ENCODE measurements at regions not wholly inside any gene's neighbourhood (a gene's known extent, or its start where the extent isn't known, plus 50 kb on each side); places are given as distances from the start of the nearest gene placed in this dataset.

- no peak for TF ChIP-seq PKNOX1 (IDR thresholded peaks at IDR 0.05)
- TF ChIP-seq LEF1 (IDR thresholded peaks at IDR 0.05; ENCODE audit: borderline replicate concordance) = no peak
- TF ChIP-seq ELF4 (IDR thresholded peaks at IDR 0.05) = no peak
- TF ChIP-seq TARDBP (IDR thresholded peaks at IDR 0.05) = no peak
- no peak for TF ChIP-seq BHLHE40 (IDR thresholded peaks at IDR 0.05; ENCODE audit: borderline replicate concordance)
- no peak for TF ChIP-seq HDGF (IDR thresholded peaks at IDR 0.05; ENCODE audit: borderline replicate concordance)
- no peak for TF ChIP-seq NFRKB (IDR thresholded peaks at IDR 0.05)
- TF ChIP-seq FOXM1 (IDR thresholded peaks at IDR 0.05; ENCODE audit: borderline replicate concordance) = no peak
- TF ChIP-seq L3MBTL2 (conservative IDR thresholded peaks at IDR 0.05) = no peak
- no peak for TF ChIP-seq SP1 (IDR thresholded peaks at IDR 0.05)
- no peak for TF ChIP-seq ARNT (IDR thresholded peaks at IDR 0.05)
- POLR2A ChIA-PET = no interaction called here
- no peak for DNase-seq (ENCODE audit: extremely low spot score)
- CTCF ChIA-PET = no interaction called here
Measured at GRCh38 chr6:160859822-160860221, 131.7 kb upstream of the MAP3K4 start.

GRCh38 chr6:160861824-160862223 lies 129.7 kb upstream of the MAP3K4 start:
- TF ChIP-seq TARDBP (IDR thresholded peaks at IDR 0.05) (no peak), FOXK2 (IDR thresholded peaks at IDR 0.05) (no peak), ELF4 (IDR thresholded peaks at IDR 0.05) (no peak)
- ChIA-PET CTCF (no interaction called here), POLR2A (no interaction called here)

DNA sequence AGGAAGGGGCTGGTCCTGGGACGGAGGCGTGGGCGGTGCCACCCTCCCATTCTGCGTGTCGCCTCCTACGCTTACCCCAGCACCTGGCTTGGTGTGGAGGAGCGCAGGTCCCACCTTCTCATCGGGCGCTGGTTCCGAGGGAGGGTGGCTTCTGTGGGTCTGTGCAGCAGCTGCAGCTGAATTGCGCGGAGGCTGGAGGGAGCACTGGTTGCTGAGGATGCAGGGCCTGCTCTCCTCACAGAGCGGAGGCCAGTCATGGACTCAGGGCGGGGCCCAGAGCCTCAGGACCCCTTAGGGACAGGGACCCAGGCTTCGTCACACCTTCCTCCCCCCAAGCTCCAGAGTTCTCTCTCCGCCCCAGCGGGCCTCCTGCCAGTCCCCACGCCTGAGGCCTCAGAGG lies 127.8 kb upstream of the MAP3K4 start:
- TF ChIP-seq FOXK2 (IDR thresholded peaks at IDR 0.05) (no peak), NFRKB (IDR thresholded peaks at IDR 0.05) (no peak), LEF1 (IDR thresholded peaks at IDR 0.05; ENCODE audit: borderline replicate concordance) (no peak), CTBP1 (IDR thresholded peaks at IDR 0.05; ENCODE audit: borderline replicate concordance) (no peak), SUZ12 (IDR thresholded peaks at IDR 0.05) (no peak), TARDBP (IDR thresholded peaks at IDR 0.05) (no peak), ARNT (IDR thresholded peaks at IDR 0.05) (no peak), SP1 (IDR thresholded peaks at IDR 0.05) (no peak)
- CTCF ChIA-PET = no interaction called here
- POLR2A ChIA-PET = no interaction called here
- DNase-seq (ENCODE audit: extremely low spot score) = no peak

More at GRCh38 chr6:160861824-160862223, 129.7 kb upstream of the MAP3K4 start:
- no peak for DNase-seq (ENCODE audit: extremely low spot score)

GRCh38 chr6:160871320-160871719 lies 120.2 kb upstream of the MAP3K4 start:
- ChIA-PET CTCF (no interaction called here), POLR2A (no interaction called here)
- TF ChIP-seq L3MBTL2 (conservative IDR thresholded peaks at IDR 0.05) = no peak
- no peak for DNase-seq (ENCODE audit: extremely low spot score)

DNA sequence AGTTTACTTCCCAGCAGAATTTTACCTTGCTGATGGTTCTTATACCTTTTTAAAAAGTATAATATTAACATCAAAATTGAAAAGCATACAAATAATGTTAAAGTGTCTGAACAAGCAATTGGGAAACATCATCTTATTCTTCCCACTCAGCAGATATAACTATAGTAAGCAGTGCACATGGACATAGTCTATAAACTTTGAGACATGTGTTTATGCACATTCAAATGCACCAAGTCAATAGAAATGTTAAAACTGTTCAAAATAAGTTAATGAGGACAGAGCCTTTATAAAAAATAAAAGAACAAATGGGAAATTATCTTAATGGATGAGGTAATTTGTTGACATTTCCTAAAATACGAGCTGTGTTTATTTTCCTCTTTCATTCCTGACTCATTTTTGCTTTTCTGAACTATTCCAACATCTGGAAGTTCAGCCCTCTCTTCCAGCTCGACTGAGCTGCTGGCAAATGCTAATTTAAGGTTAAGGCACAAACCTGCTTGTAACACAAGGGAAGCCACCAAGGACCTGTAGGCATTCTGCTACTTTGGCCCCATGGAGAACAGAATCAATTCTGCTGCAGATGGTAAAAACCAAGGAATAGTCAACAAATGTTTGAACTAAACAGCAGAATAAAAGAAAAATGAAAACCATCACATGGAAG lies 110.3 kb upstream of the MAP3K4 start:
- CTCF ChIA-PET = no interaction called here
- no peak for DNase-seq (ENCODE audit: extremely low spot score)
- TF ChIP-seq L3MBTL2 (conservative IDR thresholded peaks at IDR 0.05) (no peak), LEF1 (IDR thresholded peaks at IDR 0.05; ENCODE audit: borderline replicate concordance) (no peak), CTBP1 (IDR thresholded peaks at IDR 0.05; ENCODE audit: borderline replicate concordance) (no peak), FOXA1 (IDR thresholded peaks at IDR 0.05) (no peak), ZNF384 (IDR thresholded peaks at IDR 0.05) (no peak), FOXK2 (IDR thresholded peaks at IDR 0.05) (no peak), ELF4 (IDR thresholded peaks at IDR 0.05) (no peak), SP1 (IDR thresholded peaks at IDR 0.05) (no peak), SUZ12 (IDR thresholded peaks at IDR 0.05) (no peak), FOXM1 (IDR thresholded peaks at IDR 0.05; ENCODE audit: borderline replicate concordance) (no peak), BHLHE40 (IDR thresholded peaks at IDR 0.05; ENCODE audit: borderline replicate concordance) (no peak), PKNOX1 (IDR thresholded peaks at IDR 0.05) (no peak), HDGF (IDR thresholded peaks at IDR 0.05; ENCODE audit: borderline replicate concordance) (no peak), NFRKB (IDR thresholded peaks at IDR 0.05) (no peak), ARNT (IDR thresholded peaks at IDR 0.05) (no peak), TARDBP (IDR thresholded peaks at IDR 0.05) (no peak)
- POLR2A ChIA-PET = no interaction called here

GRCh38 chr6:160882006-160882405 lies 109.6 kb upstream of the MAP3K4 start:
- TF ChIP-seq BHLHE40 (IDR thresholded peaks at IDR 0.05; ENCODE audit: borderline replicate concordance) = no peak
- no peak for TF ChIP-seq FOXM1 (IDR thresholded peaks at IDR 0.05; ENCODE audit: borderline replicate concordance)
- TF ChIP-seq SP1 (IDR thresholded peaks at IDR 0.05) = no peak
- TF ChIP-seq ARNT (IDR thresholded peaks at IDR 0.05) = no peak
- no peak for TF ChIP-seq FOXK2 (IDR thresholded peaks at IDR 0.05)
- no peak for TF ChIP-seq HDGF (IDR thresholded peaks at IDR 0.05; ENCODE audit: borderline replicate concordance)
- ChIA-PET POLR2A (no interaction called here), CTCF (no interaction called here)
- DNase-seq (ENCODE audit: extremely low spot score) = no peak

GRCh38 chr6:160882791-160883279 lies 108.7 kb upstream of the MAP3K4 start:
- ChIA-PET POLR2A (no interaction called here), CTCF (no interaction called here)
- DNase-seq (ENCODE audit: extremely low spot score) = no peak
- TF ChIP-seq TARDBP (IDR thresholded peaks at IDR 0.05) = no peak
- no peak for TF ChIP-seq HDGF (IDR thresholded peaks at IDR 0.05; ENCODE audit: borderline replicate concordance)

- TF ChIP-seq ELF4 (IDR thresholded peaks at IDR 0.05) (no peak), NFRKB (IDR thresholded peaks at IDR 0.05) (no peak), FOXK2 (IDR thresholded peaks at IDR 0.05) (no peak), FOXM1 (IDR thresholded peaks at IDR 0.05; ENCODE audit: borderline replicate concordance) (no peak), SUZ12 (IDR thresholded peaks at IDR 0.05) (no peak), L3MBTL2 (conservative IDR thresholded peaks at IDR 0.05) (no peak), TARDBP (IDR thresholded peaks at IDR 0.05) (no peak)
- DNase-seq (ENCODE audit: extremely low spot score) = no peak
- ChIA-PET POLR2A (no interaction called here), CTCF (no interaction called here)
Measured at GRCh38 chr6:160883560-160883959, 108.0 kb upstream of the MAP3K4 start.

Measured in HEK293T (cell line).